Chondrocyte (in vitro differentiated cells): ENCODE measurements at regions not wholly inside any gene's neighbourhood (a gene's known extent, or its start where the extent isn't known, plus 50 kb on each side); places are given as distances from the start of the nearest gene placed in this dataset.

Source experiments
- DNase-seq: peaks from one replicate; pipeline ENCODE4 v3.0.0; 2021; ENCODE audit warnings: mixed read lengths, low spot score
- H3K27ac Mint-ChIP-seq: one replicate; pipeline ENCODE4 v1.8.0; 2021; ENCODE audit warnings: mild to moderate bottlenecking, moderate library complexity, mixed read lengths; ENCODE audit not compliant: unreplicated experiment
- H3K27me3 Mint-ChIP-seq: 2 replicates; pipeline ENCODE4 v1.8.0; 2021; ENCODE audit warnings: low read depth, mixed read lengths
- H3K36me3 Mint-ChIP-seq: 2 replicates; pipeline ENCODE4 v1.8.0; 2021; ENCODE audit warnings: low read depth, mixed read lengths
- H3K4me1 Mint-ChIP-seq: 2 replicates; pipeline ENCODE4 v1.8.0; 2021; ENCODE audit warnings: low read depth, mild to moderate bottlenecking, mixed read lengths
- H3K4me3 Mint-ChIP-seq: one replicate; pipeline ENCODE4 v1.8.0; 2021; ENCODE audit warnings: mild to moderate bottlenecking, moderate library complexity, mixed read lengths; ENCODE audit not compliant: unreplicated experiment
- H3K9me3 Mint-ChIP-seq: 2 replicates; pipeline ENCODE4 v1.8.0; 2021; ENCODE audit warnings: low read depth, mixed read lengths
- CTCF ChIP-seq: fragments of 200-600 bp; sonication (generic); IDR thresholded peaks from 2 replicates; pipeline ENCODE4 v1.5.0; 2021; ENCODE audit warnings: antibody characterized with exemption, mild to moderate bottlenecking, moderate library complexity

GRCh38 chr6:137761487-137761886 lies 105.6 kb upstream of the TNFAIP3 start:
- no peaks in the 10 kb centered on the region for H3K36me3 Mint-ChIP-seq
- H3K4me1 Mint-ChIP-seq, result peaks cover 18% of the 10 kb centered on the region
- DNase-seq, result no peak
- H3K9me3 Mint-ChIP-seq, result no peaks in the 10 kb centered on the region
- no peak overlapping the region for H3K27ac Mint-ChIP-seq
- TF ChIP-seq CTCF, result no peak
- no peaks in the 10 kb centered on the region for H3K27me3 Mint-ChIP-seq
- H3K4me3 Mint-ChIP-seq, result no peak overlapping the region

- Mint-ChIP-seq H3K27ac (no peak overlapping the region), H3K4me3 (no peak overlapping the region), H3K27me3 (no peaks in the 10 kb centered on the region), H3K4me1 (peaks cover 18% of the 10 kb centered on the region), H3K36me3 (no peaks in the 10 kb centered on the region), H3K9me3 (peaks cover 5% of the 10 kb centered on the region)
- no peak for DNase-seq
- TF ChIP-seq CTCF, result no peak
These were observed 104.6 kb upstream of the TNFAIP3 start for GRCh38 chr6:137762168-137763090.

GRCh38 chr6:137763436-137763835 lies 103.6 kb upstream of the TNFAIP3 start:
- no peak overlapping the region for H3K4me3 Mint-ChIP-seq
- peaks cover 24% of the 10 kb centered on the region for H3K4me1 Mint-ChIP-seq
- peaks cover 12% of the 10 kb centered on the region for H3K9me3 Mint-ChIP-seq
- H3K36me3 Mint-ChIP-seq, result no peaks in the 10 kb centered on the region
- no peaks in the 10 kb centered on the region for H3K27me3 Mint-ChIP-seq
- no peak overlapping the region for H3K27ac Mint-ChIP-seq
- no peak for TF ChIP-seq CTCF
- no peak for DNase-seq

- no peak overlapping the region for H3K4me3 Mint-ChIP-seq
- peaks cover 24% of the 10 kb centered on the region for H3K4me1 Mint-ChIP-seq
- peaks cover 12% of the 10 kb centered on the region for H3K9me3 Mint-ChIP-seq
- H3K27ac Mint-ChIP-seq, result no peak overlapping the region
- TF ChIP-seq CTCF, result no peak
- H3K36me3 Mint-ChIP-seq, result no peaks in the 10 kb centered on the region
- H3K27me3 Mint-ChIP-seq, result no peaks in the 10 kb centered on the region
- DNase-seq, result no peak
These were observed 103.2 kb upstream of the TNFAIP3 start for GRCh38 chr6:137763886-137764285.

GRCh38 chr6:137764464-137764863 lies 102.6 kb upstream of the TNFAIP3 start:
- TF ChIP-seq CTCF, result no peak
- no peak for DNase-seq
- H3K9me3 Mint-ChIP-seq, result peaks cover 12% of the 10 kb centered on the region
- no peaks in the 10 kb centered on the region for H3K27me3 Mint-ChIP-seq
- H3K36me3 Mint-ChIP-seq, result no peaks in the 10 kb centered on the region
- no peak overlapping the region for H3K4me3 Mint-ChIP-seq
- no peak overlapping the region for H3K27ac Mint-ChIP-seq
- peaks cover 24% of the 10 kb centered on the region for H3K4me1 Mint-ChIP-seq
